Neural crest cell (in vitro differentiated cells): ENCODE measurements at regions not wholly inside any gene's neighbourhood (a gene's known extent, or its start where the extent isn't known, plus 50 kb on each side); places are given as distances from the start of the nearest gene placed in this dataset.
"Not testable (repeated sequence)": the region's sequence is repeated elsewhere in the genome, so short reads cannot be mapped to it uniquely, and the experiment has no call there.

Experiments
- DNase-seq: peaks from one replicate; pipeline ENCODE4 v3.0.0; 2021; ENCODE audit warnings: low read depth, mixed read lengths, low spot score
- H3K27ac Mint-ChIP-seq: one replicate; pipeline ENCODE4 v1.8.0; 2021; ENCODE audit warnings: mild to moderate bottlenecking, mixed read lengths; ENCODE audit not compliant: unreplicated experiment
- H3K27me3 Mint-ChIP-seq: 2 replicates; pipeline ENCODE4 v1.8.0; 2021; ENCODE audit warnings: low read depth, mild to moderate bottlenecking, mixed read lengths
- H3K36me3 Mint-ChIP-seq: 2 replicates; pipeline ENCODE4 v1.8.0; 2021; ENCODE audit warnings: low read depth, mild to moderate bottlenecking, mixed read lengths
- H3K4me1 Mint-ChIP-seq: 2 replicates; pipeline ENCODE4 v1.8.0; 2021; ENCODE audit warnings: mixed read lengths
- H3K4me3 Mint-ChIP-seq: one replicate; pipeline ENCODE4 v1.8.0; 2021; ENCODE audit warnings: mild to moderate bottlenecking, mixed read lengths
- H3K9me3 Mint-ChIP-seq: 2 replicates; pipeline ENCODE4 v1.8.0; 2021; ENCODE audit warnings: mixed read lengths
- TF ChIP-seq, protein P1 (sequence below): fragments of 200-600 bp; sonication (generic); conservative IDR thresholded peaks from 2 replicates; pipeline ENCODE4 v1.5.0; 2021; ENCODE audit warnings: antibody characterized with exemption, mild to moderate bottlenecking

DNA sequence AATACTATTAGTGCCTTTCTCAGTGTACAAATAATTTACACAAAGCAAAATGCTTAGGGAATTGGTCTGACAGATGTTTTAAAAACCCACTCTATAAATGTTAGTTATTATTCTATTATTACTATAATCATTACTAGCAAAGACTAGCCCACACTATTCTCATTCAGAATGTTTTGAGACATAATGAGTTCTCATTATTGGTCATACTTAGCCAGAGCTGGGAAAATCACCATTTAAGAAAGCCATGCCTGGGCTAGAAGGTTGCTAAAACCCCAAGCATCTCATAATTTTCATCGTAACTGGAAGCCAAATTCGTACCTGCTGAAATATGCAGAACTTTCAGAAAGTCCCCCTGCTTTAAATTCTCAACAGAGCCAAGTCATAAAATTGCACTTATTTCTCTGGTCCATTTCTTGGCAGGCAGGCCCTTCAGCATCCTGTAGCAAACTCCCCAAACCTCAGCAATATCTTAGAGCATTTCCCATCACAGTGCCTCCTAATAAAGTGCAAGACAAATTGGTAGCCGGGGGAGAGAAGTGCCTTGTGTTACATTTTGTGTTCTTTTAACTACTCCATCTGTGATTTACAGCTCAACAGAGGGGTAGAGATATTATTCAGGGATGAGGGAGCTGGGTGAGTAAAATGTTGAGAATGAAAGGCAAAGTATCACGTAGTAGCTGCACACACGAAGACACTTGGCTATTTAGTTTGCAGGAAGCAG is 79.8 kb upstream of the ADAMTS18 start:
- no peaks in the 10 kb centered on the region for H3K27me3 Mint-ChIP-seq
- H3K4me3 Mint-ChIP-seq, result no peak overlapping the region
- TF ChIP-seq, protein P1, sequence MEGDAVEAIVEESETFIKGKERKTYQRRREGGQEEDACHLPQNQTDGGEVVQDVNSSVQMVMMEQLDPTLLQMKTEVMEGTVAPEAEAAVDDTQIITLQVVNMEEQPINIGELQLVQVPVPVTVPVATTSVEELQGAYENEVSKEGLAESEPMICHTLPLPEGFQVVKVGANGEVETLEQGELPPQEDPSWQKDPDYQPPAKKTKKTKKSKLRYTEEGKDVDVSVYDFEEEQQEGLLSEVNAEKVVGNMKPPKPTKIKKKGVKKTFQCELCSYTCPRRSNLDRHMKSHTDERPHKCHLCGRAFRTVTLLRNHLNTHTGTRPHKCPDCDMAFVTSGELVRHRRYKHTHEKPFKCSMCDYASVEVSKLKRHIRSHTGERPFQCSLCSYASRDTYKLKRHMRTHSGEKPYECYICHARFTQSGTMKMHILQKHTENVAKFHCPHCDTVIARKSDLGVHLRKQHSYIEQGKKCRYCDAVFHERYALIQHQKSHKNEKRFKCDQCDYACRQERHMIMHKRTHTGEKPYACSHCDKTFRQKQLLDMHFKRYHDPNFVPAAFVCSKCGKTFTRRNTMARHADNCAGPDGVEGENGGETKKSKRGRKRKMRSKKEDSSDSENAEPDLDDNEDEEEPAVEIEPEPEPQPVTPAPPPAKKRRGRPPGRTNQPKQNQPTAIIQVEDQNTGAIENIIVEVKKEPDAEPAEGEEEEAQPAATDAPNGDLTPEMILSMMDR, result no peak
- DNase-seq, result no peak
- peaks cover 9% of the 10 kb centered on the region for H3K4me1 Mint-ChIP-seq
- H3K27ac Mint-ChIP-seq, result no peak overlapping the region
- H3K36me3 Mint-ChIP-seq, result no peaks in the 10 kb centered on the region
- no peaks in the 10 kb centered on the region for H3K9me3 Mint-ChIP-seq

DNA sequence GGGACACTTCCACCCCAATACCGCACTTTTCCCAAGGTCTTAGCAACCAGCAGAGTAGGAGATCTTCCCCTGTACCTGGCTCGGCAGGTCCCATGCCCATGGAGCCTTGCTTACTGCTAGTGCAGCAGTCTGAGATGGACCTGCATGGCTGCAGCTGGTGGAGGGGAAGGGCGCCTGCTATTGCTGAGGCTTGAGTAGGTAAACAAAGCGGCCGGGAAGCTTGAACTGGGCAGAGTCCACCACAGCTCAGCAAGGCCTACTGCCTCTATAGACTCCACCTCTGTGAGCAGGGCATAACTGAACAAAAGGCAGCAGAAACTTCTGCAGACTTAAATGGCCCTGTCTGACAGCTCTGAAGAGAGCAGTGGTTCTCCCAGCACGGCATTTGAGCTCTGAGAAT is 90.4 kb upstream of the ADAMTS18 start:
- not testable (repeated sequence) for H3K36me3 Mint-ChIP-seq, H3K4me1 Mint-ChIP-seq, H3K27ac Mint-ChIP-seq, DNase-seq, H3K4me3 Mint-ChIP-seq, H3K27me3 Mint-ChIP-seq
- H3K9me3 Mint-ChIP-seq, result peaks cover 12% of the 10 kb centered on the region

DNA sequence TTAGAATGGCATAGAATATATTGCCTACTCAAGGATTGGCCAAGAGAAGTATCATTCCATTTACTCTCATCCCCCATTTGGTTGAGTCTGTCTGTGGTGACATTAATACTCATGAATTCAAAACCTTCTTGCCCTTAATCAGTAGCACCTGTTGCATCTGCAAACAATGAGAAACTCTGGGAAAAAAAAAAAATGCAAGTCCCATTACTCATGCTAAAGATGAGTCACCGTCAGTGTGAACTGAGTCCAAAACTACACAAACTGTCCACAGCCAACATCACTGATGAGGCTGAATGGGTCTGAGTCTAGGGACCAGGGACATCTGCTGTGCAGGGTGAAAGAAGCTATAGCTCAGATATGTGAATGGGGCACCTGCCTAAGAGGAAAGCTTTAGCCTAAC is 96.9 kb upstream of the ADAMTS18 start:
- Mint-ChIP-seq H3K27ac (no peak overlapping the region), H3K4me3 (no peak overlapping the region), H3K4me1 (no peaks in the 10 kb centered on the region), H3K27me3 (peaks cover 29% of the 10 kb centered on the region), H3K36me3 (peaks cover 3% of the 10 kb centered on the region), H3K9me3 (peaks cover 6% of the 10 kb centered on the region)
- TF ChIP-seq, protein P1, result no peak
- DNase-seq, result no peak

DNA sequence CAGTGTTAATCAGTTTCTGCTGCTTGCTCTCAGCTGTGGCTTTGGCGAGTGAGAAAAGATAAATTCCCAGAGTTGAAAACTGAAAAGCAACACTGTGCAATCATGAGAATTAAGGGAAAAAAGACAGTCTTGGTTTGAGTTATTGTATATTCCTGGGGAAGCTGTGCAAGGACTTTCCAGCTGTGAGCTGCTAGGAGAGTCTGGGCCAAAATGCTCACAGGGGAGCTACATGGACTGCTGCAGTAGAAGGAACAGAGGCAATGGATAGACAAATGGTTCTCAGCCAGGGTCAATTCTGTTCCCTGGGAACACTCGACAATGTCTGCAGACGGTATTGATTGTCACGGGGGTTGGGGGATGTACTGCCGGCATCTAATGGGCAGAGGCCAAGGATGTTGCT is 102.0 kb upstream of the ADAMTS18 start:
- no peak for DNase-seq
- Mint-ChIP-seq H3K4me1 (no peaks in the 10 kb centered on the region), H3K27me3 (peaks cover 43% of the 10 kb centered on the region), H3K9me3 (no peaks in the 10 kb centered on the region), H3K4me3 (no peak overlapping the region), H3K36me3 (no peaks in the 10 kb centered on the region), H3K27ac (no peak overlapping the region)
- TF ChIP-seq, protein P1, result no peak

DNA sequence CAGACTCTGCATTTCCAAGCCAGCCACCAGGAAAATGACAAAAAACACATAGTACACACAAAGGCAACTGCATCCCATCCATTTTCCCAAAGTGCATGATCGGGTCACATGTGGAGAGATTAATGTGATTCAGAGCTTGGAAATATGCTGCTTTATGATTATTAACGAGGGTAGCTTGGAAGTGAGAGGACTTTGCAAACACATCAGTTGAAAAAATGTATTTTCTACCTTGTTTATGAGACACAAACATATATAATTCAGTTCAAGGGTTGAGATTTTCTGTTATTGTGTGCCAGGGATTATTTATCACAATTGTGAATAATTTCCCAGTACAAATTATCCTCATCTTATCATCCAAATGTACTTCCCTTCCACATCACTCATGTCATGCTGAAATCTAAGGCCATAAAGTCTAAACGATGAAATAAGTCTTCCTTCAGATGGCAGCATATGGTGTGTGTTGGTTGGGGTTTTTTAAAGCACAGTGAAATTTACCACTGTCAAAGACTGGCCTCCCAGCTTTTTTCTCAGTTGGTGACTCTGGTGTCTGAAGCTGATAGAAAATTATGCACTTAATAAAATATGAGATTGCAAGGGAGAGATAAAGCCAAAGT is 104.7 kb upstream of the ADAMTS18 start:
- H3K9me3 Mint-ChIP-seq, result no peaks in the 10 kb centered on the region
- no peak overlapping the region for H3K27ac Mint-ChIP-seq
- H3K4me3 Mint-ChIP-seq, result no peak overlapping the region
- H3K27me3 Mint-ChIP-seq, result peaks cover 37% of the 10 kb centered on the region
- DNase-seq, result no peak
- no peaks in the 10 kb centered on the region for H3K4me1 Mint-ChIP-seq
- H3K36me3 Mint-ChIP-seq, result no peaks in the 10 kb centered on the region
- TF ChIP-seq, protein P1, result no peak

DNA sequence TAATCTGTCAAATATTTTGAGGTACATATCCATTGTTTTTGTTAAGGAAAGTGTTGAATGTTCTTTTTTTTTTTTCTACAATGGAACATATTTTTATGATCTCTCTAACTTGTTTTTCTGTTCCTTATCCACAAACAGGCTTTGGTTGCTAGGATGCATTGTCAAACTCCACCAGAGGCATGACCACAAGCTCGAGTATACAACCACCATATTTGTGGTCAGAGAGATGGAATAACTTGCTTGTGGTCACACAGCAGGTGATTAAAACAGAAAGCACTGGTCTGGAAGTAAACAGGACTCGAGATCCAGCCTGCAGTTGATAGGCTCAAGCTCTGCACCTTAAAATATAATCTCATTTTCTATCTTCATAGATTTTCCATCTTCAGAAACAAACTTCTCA is 105.8 kb upstream of the ADAMTS18 start:
- Mint-ChIP-seq H3K36me3 (no peaks in the 10 kb centered on the region), H3K4me1 (no peaks in the 10 kb centered on the region), H3K9me3 (no peaks in the 10 kb centered on the region), H3K27me3 (peaks cover 28% of the 10 kb centered on the region), H3K4me3 (no peak overlapping the region), H3K27ac (no peak overlapping the region)
- no peak for DNase-seq
- TF ChIP-seq, protein P1, result no peak
